Peyer's patch (tissue), 4 donors: ENCODE measurements at regions not wholly inside any gene's neighbourhood (a gene's known extent, or its start where the extent isn't known, plus 50 kb on each side); places are given as distances from the start of the nearest gene placed in this dataset.

ENCODE experiments used
- DNase-seq, 3 donors: peaks; one replicate each; pipeline ENCODE4 v3.0.0-alpha.2; 2017 to 2019
- H3K27ac ChIP-seq, 4 donors: fragments of 200-600 bp; sonication (generic); one replicate each; pipeline ENCODE4 v1.5.1; 2016 to 2019
- H3K27me3 ChIP-seq, 2 donors: fragments of 200-600 bp; sonication (generic); one replicate each; pipeline ENCODE4 v1.5.1; 2019
- H3K36me3 ChIP-seq, 3 donors: fragments of 200-600 bp; sonication (generic); one replicate each; pipeline ENCODE4 v1.5.1; 2016 to 2019
- H3K4me1 ChIP-seq, 4 donors: fragments of 200-600 bp; sonication (generic); one replicate each; pipeline ENCODE4 v1.5.1; 2016 to 2019
- H3K4me3 ChIP-seq, 4 donors: fragments of 200-600 bp; sonication (generic); 1 replicate in 3 of 4; 2 replicates in 1 of 4; pipeline ENCODE4 v1.5.1; 2016 to 2019; ENCODE audit warnings: mild to moderate bottlenecking in 1 of 4
- H3K9me3 ChIP-seq, 4 donors: fragments of 200-600 bp; sonication (generic); one replicate each; pipeline ENCODE4 v1.5.1; 2016 to 2019; ENCODE audit warnings: mild to moderate bottlenecking in 1 of 4
- CTCF ChIP-seq, 6 experiments: fragments of 450-650 bp in 4 of 6; fragments of 200-600 bp in 2 of 6; sonication (generic) in 1 of 6; IDR thresholded peaks; one replicate each; pipeline ENCODE4 v1.5.1; 2017 to 2019; ENCODE audit warnings: antibody characterized with exemption in 6 of 6, mild to moderate bottlenecking in 3 of 6, moderate library complexity in 1 of 6
- POLR2A ChIP-seq, 2 donors: fragments of 450-650 bp; IDR thresholded peaks; one replicate each; pipeline ENCODE4 v1.5.1; 2017; ENCODE audit warnings: antibody characterized with exemption in 2 of 2, mild to moderate bottlenecking in 2 of 2, moderate library complexity in 2 of 2

- no peak overlapping the region for H3K27ac ChIP-seq
- no peaks in the 10 kb centered on the region for H3K9me3 ChIP-seq
- H3K4me3 ChIP-seq: no peak overlapping the region
- H3K36me3 ChIP-seq: no peaks in the 10 kb centered on the region
- no peaks in the 10 kb centered on the region for H3K4me1 ChIP-seq
- no peak for DNase-seq
- no peaks in the 10 kb centered on the region for H3K27me3 ChIP-seq
- no peak for TF ChIP-seq POLR2A (IDR thresholded peaks at IDR 0.05)
- TF ChIP-seq CTCF (IDR thresholded peaks at IDR 0.05): no peak
These were observed 929.6 kb downstream of the C6orf118 start for GRCh38 chr6:164379795-164380194.

GRCh38 chr6:164378330-164378729 lies 931.1 kb downstream of the C6orf118 start:
- no peak for DNase-seq
- Histone ChIP-seq H3K9me3 (no peaks in the 10 kb centered on the region), H3K36me3 (no peaks in the 10 kb centered on the region), H3K27me3 (no peaks in the 10 kb centered on the region), H3K27ac (no peak overlapping the region), H3K4me3 (no peak overlapping the region), H3K4me1 (no peaks in the 10 kb centered on the region)
- TF ChIP-seq CTCF (IDR thresholded peaks at IDR 0.05): no peak
- no peak for TF ChIP-seq POLR2A (IDR thresholded peaks at IDR 0.05)

GRCh38 chr6:164377348-164377918 lies 932.0 kb downstream of the C6orf118 start:
- Histone ChIP-seq H3K4me1 (no peaks in the 10 kb centered on the region), H3K36me3 (no peaks in the 10 kb centered on the region), H3K4me3 (no peak overlapping the region), H3K27ac (no peak overlapping the region), H3K9me3 (no peaks in the 10 kb centered on the region), H3K27me3 (no peaks in the 10 kb centered on the region)
- TF ChIP-seq CTCF (IDR thresholded peaks at IDR 0.05): no peak
- TF ChIP-seq POLR2A (IDR thresholded peaks at IDR 0.05): no peak
- DNase-seq: no peak

GRCh38 chr6:164370773-164371172 lies 938.6 kb downstream of the C6orf118 start:
- H3K4me3 ChIP-seq: no peak overlapping the region
- TF ChIP-seq CTCF (IDR thresholded peaks at IDR 0.05): no peak
- no peak for TF ChIP-seq POLR2A (IDR thresholded peaks at IDR 0.05)
- no peak overlapping the region for H3K27ac ChIP-seq
- no peaks in the 10 kb centered on the region for H3K36me3 ChIP-seq
- DNase-seq: no peak
- no peaks in the 10 kb centered on the region for H3K4me1 ChIP-seq
- no peaks in the 10 kb centered on the region for H3K9me3 ChIP-seq
- H3K27me3 ChIP-seq: no peaks in the 10 kb centered on the region

GRCh38 chr6:164359441-164359840 lies 944.9 kb downstream of the QKI start:
- no peaks in the 10 kb centered on the region for H3K27me3 ChIP-seq
- no peak for TF ChIP-seq CTCF (IDR thresholded peaks at IDR 0.05)
- no peak for TF ChIP-seq POLR2A (IDR thresholded peaks at IDR 0.05)
- DNase-seq: no peak
- H3K36me3 ChIP-seq: no peaks in the 10 kb centered on the region
- no peak overlapping the region for H3K4me3 ChIP-seq
- H3K27ac ChIP-seq: no peak overlapping the region
- H3K9me3 ChIP-seq: peaks cover 0 to 5% (median 0%) of the 10 kb centered on the region in 4 donors
- H3K4me1 ChIP-seq: no peaks in the 10 kb centered on the region

- no peaks in the 10 kb centered on the region for H3K4me1 ChIP-seq
- no peaks in the 10 kb centered on the region for H3K36me3 ChIP-seq
- no peak for DNase-seq
- no peaks in the 10 kb centered on the region for H3K27me3 ChIP-seq
- H3K4me3 ChIP-seq: no peak overlapping the region
- TF ChIP-seq CTCF (IDR thresholded peaks at IDR 0.05): no peak
- no peak for TF ChIP-seq POLR2A (IDR thresholded peaks at IDR 0.05)
- no peak overlapping the region for H3K27ac ChIP-seq
- peaks cover 0 to 5% (median 0%) of the 10 kb centered on the region in 4 donors for H3K9me3 ChIP-seq
These were observed 944.5 kb downstream of the QKI start for GRCh38 chr6:164359036-164359435.
